DMS153 treated with DMSO at 0.1 percent for 48 hours (cell line): ENCODE measurements at regions not wholly inside any gene's neighbourhood (a gene's known extent, or its start where the extent isn't known, plus 50 kb on each side); places are given as distances from the start of the nearest gene placed in this dataset.
A peak's percentile ranks its signal among the peaks of the same experiment; 100 is the strongest.
"Not testable (repeated sequence)": the region's sequence is repeated elsewhere in the genome, so short reads cannot be mapped to it uniquely, and the experiment has no call there.

Experiments
- DNase-seq: peaks from one replicate; lab custom pipeline; 2025; ENCODE audit not compliant: unreplicated experiment; lab: John Stamatoyannopoulos, UW

DNA sequence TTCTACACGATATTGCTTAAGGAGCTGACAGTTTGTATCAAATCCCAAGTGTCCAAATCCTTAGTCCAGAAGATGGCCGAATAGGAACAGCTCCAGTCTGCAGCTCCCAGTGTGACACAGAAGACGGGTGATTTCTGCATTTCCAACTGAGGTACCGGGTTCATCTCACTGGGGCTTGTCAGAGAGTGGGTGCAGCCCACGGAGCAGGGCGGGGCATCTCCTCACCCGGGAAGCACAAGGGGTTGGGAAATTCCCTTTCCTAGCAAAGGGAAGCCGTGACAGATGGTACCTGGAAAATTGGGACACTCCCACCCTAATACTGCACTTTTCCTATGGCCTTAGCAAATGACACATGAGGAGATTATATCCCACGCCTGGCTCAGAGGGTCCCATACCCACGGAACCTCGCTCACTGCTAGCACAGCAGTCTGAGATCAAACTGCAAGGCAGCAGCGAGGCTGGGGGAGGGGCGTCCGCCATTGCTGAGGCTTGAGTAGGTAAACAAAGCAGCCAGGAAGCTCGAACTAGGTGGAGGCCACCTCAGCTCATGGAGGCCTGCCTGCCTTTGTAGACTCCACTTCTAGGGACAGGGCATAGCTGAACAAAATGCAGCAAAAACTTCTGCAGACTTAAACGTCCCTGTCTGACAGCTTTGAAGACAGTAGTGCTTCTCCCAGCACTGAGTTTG, 162.3 kb upstream of the MAP2 start:
- DNase-seq = not testable (repeated sequence)

DNA sequence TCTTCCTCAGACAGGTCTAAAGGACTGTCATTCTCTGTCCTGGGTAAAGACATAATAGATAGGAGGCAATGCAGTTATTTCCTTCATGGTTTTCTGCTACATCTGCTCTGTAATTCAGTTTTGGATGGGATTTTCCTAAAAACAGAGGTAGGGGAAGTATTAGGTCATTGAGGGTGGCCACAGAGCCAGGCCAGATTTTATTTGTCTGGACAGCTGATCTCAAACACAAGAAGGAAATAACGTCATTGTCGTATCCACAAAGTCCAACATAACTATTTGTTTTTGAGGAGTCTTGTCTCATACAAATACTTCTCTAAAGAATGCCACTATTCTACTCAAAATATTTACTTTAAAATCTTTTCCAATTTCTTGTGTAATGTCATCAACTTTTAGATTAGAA, 154.8 kb upstream of the MAP2 start:
- no peak for DNase-seq

- no peak for DNase-seq
These were observed 147.8 kb upstream of the MAP2 start for GRCh38 chr2:209276000-209276399.

DNA sequence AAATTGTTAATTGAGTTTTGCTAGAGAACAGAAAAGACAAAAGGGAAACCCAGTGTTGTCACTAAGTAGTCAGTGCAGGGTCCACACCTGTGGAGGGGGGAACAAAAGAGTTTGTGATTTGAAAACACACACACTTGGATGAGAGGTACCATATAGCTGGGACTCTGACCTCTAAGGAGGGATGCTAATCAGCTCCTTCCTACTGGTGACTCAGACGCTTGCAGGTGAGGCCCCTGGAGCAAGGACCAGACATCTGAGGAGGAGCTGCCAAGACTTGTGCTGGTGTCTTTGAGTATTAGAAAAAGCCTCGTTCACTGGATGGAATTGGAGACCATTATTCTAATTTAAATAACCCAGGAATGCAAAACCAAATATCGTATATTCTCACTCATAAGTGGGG, 146.4 kb upstream of the MAP2 start:
- DNase-seq = no peak

DNA sequence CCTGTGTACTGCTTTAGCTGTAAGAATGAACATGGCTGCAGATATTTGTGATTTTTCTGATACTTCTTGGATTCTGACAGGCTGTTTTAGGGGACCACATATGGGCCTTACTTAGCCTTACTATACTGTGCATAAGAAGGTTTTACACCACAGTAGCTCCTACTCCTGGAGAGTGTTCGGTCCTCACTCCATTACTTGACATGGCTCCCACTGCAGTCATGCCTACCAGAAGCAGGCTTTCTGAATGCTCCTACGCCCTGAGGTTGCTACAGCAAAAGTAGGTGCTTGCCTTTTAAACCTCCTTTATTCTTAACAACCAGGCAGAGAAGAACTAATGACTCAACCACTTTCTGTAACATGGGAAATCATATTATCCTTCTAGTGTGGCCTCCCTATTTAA, 125.2 kb upstream of the MAP2 start:
- no peak for DNase-seq

DNA sequence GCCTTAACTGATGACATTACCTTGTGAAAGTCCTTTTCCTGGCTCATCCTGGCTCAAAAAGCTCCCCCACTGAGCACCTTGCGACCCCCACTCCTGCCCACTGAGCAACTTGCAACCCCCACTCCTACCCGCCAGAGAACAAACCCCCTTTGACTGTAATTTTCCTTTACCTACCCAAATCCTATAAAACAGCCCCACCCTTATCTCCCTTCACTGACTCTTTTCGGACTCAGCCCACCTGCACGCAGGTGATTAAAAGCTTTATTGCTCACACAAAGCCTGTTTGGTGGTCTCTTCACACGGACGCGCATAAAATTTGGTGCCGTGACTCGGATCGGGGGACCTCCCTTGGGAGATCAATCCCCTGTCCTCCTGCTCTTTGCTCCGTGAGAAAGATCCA, 124.4 kb upstream of the MAP2 start:
- DNase-seq = not testable (repeated sequence)

DNA sequence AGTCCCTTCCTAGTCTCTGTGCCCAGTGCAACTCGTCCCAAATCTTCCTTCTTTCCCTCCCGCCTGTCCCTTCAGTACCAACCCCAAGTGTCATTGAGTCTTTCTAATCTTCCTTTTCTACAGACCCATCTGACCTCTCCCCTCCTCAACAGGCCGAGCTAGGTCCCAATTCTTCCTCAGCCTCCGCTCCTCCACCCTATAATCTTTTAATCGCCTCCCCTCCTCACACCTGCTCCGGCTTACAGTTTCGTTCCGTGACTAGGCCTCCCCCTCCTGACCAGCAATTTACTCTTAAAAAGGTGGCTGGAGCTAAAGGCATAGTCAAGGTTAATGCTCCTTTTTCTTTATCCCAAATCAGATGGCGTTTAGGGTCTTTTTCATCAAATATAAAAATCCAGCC, 123.1 kb upstream of the MAP2 start:
- DNase-seq = not testable (repeated sequence)

DNA sequence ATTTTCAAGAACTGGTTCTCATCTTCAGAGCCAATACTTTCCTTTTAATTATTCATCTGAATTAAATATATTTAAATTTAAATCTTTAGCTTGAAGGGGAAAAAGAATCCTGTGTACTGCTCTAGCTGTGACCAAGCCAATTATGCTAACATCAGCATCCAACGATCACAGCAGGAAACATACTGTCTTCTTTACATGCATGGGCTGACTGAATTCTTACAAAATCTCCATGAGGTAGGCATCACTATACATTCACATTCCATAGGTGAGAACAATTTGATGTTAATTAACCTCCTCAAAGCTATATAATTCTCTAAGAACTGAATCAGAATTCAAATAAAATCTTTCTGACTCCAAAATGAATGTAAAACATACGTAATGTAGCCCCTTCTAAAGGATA, 118.8 kb upstream of the MAP2 start:
- no peak for DNase-seq

DNA sequence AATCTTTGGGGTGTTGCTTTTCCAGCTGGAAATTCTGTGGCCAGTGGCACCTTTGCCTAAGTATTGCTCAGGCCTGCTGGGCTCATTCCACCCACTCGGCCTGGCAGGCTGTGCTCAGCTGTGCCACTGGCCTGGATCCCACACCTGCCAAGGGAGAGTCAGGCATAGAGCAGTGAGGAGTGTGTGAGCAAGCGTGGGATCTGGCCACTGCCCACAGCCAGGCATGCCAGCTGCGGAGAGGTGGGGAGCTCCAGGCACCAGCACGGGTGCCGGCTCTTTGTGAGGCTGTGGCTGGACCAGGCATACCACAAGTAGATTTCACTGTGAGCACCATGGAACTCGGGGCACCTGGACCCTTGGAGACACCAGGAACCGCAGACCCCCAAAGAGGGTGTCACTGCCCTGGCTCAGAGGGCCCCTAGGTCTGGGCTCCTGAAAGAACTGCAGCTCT, 118.1 kb upstream of the MAP2 start:
- no peak for DNase-seq

DNA sequence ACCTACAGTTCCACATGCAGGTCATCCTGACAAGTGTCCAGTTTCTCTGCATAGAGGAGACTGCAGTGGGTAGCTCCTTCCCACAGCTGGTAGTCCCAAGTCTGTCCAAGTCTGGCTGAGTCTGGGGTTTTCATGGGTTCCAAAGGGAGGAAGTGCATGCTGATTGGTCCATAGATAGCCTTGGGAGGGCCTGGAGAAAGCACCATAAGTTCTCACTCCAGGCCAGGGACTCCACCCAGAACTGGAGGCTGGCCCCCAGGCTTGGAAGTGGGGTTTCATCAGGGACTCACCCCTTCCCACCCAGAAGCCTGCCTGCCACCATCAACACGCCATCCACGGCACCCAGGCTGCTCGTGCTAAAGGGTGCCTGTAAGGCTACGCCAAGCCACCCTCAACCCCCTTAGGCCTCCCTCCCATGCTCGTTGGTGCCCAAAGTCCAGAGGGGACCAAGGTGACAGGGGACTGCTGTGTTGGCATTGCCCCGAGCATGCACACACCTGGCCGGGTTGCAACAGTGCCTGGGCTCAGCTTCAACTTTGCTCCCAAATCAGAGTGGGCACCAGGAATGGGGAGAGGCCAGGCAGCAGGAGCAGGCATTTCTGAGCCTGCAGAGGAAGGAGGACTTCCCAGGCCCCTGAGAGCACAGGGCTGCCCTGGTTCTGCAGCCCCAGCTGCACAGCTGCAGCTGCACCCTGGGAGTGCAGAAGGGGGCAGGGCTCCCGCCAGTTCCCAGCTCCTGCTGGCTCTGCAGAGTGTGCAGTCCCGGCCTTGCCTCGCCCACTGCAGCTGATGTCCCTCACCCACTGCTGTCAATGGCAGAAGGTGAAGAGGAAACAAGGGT, 116.5 kb upstream of the MAP2 start:
- DNase-seq = no peak

DNA sequence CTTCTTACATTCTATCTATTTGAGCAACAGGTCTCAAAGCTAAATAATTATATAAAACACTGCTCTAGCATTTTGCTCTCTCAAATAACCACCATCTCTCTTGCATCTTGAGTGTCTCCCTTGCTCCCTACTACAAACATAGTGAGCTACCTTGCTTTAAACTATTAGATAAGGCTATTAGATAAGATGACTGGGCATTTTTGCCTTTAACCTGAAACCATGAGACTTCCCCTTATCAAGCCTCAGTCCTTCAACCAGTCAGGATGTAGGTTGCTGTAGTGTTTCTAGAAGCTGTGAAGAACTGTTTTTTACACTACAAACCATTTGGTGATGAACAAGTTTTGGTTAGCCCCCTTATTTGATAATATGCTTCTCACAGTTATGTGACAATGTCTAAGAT, 115.4 kb upstream of the MAP2 start:
- DNase-seq = no peak

GRCh38 chr2:209311948-209312347, 111.9 kb upstream of the MAP2 start:
- no peak for DNase-seq

GRCh38 chr2:209312450-209312849, 111.4 kb upstream of the MAP2 start:
- DNase-seq = not testable (repeated sequence)

DNA sequence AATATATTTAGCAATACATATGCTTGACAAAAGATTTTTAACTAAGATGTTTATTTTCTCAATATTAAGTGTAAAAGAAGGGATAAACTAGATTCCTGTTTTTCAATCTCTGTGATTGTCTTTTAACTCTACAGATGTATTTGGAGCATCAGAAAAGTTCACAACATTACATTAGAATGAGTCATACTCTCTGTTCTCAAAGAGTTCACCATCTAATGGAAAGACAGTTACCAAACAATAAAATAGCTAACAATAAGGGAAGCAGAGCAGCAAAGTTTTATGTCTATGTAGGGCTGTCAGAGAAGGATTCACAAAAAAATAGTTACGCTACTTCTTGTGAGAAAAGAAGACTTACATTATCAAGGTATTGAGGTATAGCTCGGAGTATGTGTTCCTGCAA, 109.2 kb upstream of the MAP2 start:
- no peak for DNase-seq

DNA sequence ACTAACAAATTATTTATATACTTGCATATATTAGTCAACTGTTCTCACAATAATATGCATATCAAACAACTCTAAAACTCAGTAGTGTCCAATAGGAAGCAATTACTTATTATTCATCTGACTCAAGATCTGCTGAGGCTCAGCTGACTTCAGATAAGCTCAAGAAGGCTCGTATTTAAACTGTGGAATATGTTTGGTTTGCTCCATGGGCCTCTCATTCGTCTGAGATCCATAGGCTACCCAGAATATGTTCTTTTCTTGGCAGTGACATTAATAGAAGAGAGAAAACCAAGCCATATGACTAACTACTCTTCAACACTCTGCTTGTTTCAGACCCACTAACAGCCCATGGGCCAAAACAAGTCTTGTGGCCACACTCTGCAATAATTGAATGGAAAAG, 107.7 kb upstream of the MAP2 start:
- no peak for DNase-seq

DNA sequence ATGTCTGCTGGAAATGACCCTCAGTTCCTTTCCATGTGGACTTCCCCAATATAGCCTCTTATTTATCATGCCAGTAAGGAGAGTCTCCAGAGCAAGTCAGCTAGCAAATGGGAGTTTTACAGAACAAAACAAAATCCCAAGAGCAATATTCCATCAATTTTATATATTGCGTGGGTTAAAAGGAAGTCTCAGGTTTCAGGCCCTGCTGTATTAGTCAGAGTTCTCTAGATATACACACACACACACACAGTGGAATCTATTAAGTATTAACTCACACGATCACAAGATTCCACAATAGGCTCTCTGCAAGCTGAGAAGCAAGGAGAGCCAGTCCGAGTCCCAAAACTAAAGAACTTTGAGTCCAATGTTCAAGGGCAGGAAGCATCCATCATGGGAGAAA, 102.8 kb upstream of the MAP2 start:
- no peak for DNase-seq

- no peak for DNase-seq
These were observed 102.3 kb upstream of the MAP2 start for GRCh38 chr2:209321581-209321980.

GRCh38 chr2:209322041-209322440, 101.8 kb upstream of the MAP2 start:
- peak; percentile 20 for DNase-seq

- no peak for DNase-seq
These were observed 100.8 kb upstream of the MAP2 start for GRCh38 chr2:209322905-209323512.

DNA sequence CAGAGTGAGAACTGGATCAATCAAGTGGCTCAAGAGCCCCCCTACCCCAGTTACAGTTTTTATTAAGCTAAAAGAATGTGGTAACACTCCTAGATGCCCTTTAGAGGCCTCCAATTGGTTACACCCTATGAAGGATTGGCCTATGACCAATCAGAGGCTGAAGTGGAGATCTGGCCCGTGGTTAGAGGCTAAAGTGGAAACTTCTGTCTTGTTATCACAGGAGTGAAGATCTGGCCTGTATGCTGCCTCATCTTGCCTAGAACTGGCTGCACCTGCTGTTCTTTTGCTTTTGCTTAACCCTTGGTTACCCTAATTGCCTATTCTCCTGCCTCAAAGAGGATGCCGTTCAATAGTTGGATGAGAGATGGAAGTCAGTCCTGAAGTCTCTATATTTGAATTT, 100.1 kb upstream of the MAP2 start:
- no peak for DNase-seq

DNA sequence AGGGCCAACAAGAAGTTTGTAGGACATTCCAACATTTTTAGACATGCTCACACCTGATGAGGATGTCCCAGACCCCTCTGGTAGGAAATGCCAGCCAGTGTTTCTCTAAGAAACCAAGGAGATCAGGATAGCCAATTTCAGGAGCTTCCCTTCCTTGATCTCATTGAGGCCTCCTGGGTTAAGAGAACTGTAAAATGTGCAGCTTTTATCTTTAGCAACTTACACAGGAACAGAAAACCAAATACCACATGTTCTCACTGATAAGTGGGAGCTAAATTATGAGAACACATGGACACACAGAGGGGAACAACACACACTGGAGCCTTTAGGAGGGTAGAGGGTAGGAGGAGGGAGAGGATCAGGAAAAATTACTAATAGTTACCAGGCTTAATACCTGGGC, 99.6 kb upstream of the MAP2 start:
- no peak for DNase-seq

DNA sequence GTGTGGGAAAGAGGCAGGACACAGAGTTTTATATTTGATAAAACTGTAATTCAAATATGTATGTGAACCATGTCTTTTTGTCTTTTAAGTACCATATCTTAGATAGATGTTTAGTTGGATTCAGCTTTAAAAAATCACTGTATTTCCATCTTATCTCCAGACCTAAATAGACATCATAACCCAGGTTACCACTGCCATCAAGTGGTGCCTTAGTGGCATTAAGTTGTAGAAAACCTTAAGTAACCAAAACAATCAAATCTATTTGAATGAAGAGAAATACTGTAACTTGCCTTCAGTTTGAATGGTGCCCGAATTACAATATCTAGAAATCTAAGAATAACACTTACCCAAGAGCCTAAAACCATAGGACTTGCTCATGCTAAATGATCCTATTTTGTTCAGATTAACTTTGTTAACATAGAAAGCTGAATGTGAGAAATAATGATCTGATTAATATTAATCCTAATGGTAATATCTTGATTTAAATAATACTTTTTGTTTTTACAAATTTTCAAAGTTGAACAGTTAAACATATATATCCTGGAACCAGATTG, 92.5 kb upstream of the MAP2 start:
- no peak for DNase-seq
